HL-60 (cell line): ENCODE measurements at regions not wholly inside any gene's neighbourhood (a gene's known extent, or its start where the extent isn't known, plus 50 kb on each side); places are given as distances from the start of the nearest gene placed in this dataset.

Experiments
- DNase-seq, 2 experiments: peaks; one replicate each; pipeline ENCODE4 v3.0.0-alpha.2; 2010 to 2020; ENCODE audit warnings: low read depth in 1 of 2, low spot score in 1 of 2
- H3K27ac ChIP-seq: fragments of 250-450 bp; sonication (Bioruptor Pico); replicated peaks from 2 replicates; pipeline ENCODE4 v1.5.1; 2020; ENCODE audit warnings: mild to moderate bottlenecking, moderate library complexity
- H3K27me3 ChIP-seq: fragments of 250-450 bp; sonication (Bioruptor Pico); 2 replicates; pipeline ENCODE4 v1.5.1; 2021; ENCODE audit warnings: mild to moderate bottlenecking, moderate library complexity; ENCODE audit not compliant: insufficient read depth, poor library complexity, severe bottlenecking
- H3K4me3 ChIP-seq: replicated peaks from 2 replicates; pipeline ENCODE4 v1.5.1; 2011; ENCODE audit warnings: mild to moderate bottlenecking, control low read depth, low read length; ENCODE audit not compliant: insufficient read depth
- CTCF ChIP-seq: IDR thresholded peaks from one replicate; pipeline ENCODE4 v1.5.1; 2011; ENCODE audit warnings: low read length, control low read depth, inconsistent platforms; ENCODE audit not compliant: insufficient read depth
- GABPA ChIP-seq: IDR thresholded peaks from 2 replicates; pipeline ENCODE4 v1.6.1; 2012; ENCODE audit warnings: low read depth
- POLR2AphosphoS5 ChIP-seq: IDR thresholded peaks from 2 replicates; pipeline ENCODE4 v1.6.1; 2012; ENCODE audit warnings: low read depth
- REST ChIP-seq: IDR thresholded peaks from 2 replicates; pipeline ENCODE4 v1.6.1; 2012; ENCODE audit warnings: low read depth; ENCODE audit not compliant: insufficient replicate concordance
- SPI1 ChIP-seq: IDR thresholded peaks from 2 replicates; pipeline ENCODE4 v1.6.1; 2012; ENCODE audit warnings: low read depth, mild to moderate bottlenecking, borderline replicate concordance

GRCh38 chr6:167471548-167471930 is 146.7 kb downstream of the TTLL2 start:
- no peak for DNase-seq
- Histone ChIP-seq H3K27ac (no peak overlapping the region), H3K4me3 (no peak overlapping the region), H3K27me3 (no peaks in the 10 kb centered on the region)
- no peak for TF ChIP-seq REST
- no peak for TF ChIP-seq GABPA
- TF ChIP-seq CTCF = no peak
- TF ChIP-seq SPI1 = no peak
- TF ChIP-seq POLR2AphosphoS5 = no peak

GRCh38 chr6:167472148-167472547 is 147.3 kb downstream of the TTLL2 start:
- Histone ChIP-seq H3K4me3 (no peak overlapping the region), H3K27me3 (no peaks in the 10 kb centered on the region)
- no peak for DNase-seq

GRCh38 chr6:167472880-167473279 is 148.0 kb downstream of the TTLL2 start:
- no peak for TF ChIP-seq SPI1
- TF ChIP-seq REST = no peak
- TF ChIP-seq CTCF = no peak
- no peak for TF ChIP-seq POLR2AphosphoS5
- no peak for TF ChIP-seq GABPA
- no peak for DNase-seq
- no peak overlapping the region for H3K27ac ChIP-seq
- no peak overlapping the region for H3K4me3 ChIP-seq
- H3K27me3 ChIP-seq = no peaks in the 10 kb centered on the region

More at GRCh38 chr6:167472148-167472547, 147.3 kb downstream of the TTLL2 start:
- H3K27ac ChIP-seq = no peak overlapping the region
- TF ChIP-seq GABPA = no peak
- TF ChIP-seq SPI1 = no peak
- no peak for TF ChIP-seq CTCF
- TF ChIP-seq POLR2AphosphoS5 = no peak
- no peak for TF ChIP-seq REST
